PFSK-1 (cell line): ENCODE measurements at regions not wholly inside any gene's neighbourhood (a gene's known extent, or its start where the extent isn't known, plus 50 kb on each side); places are given as distances from the start of the nearest gene placed in this dataset.

ENCODE experiments used
- FOXP2 ChIP-seq: optimal IDR thresholded peaks from 2 replicates; pipeline ENCODE3; 2011; ENCODE audit warnings: borderline replicate concordance, control low read depth, inconsistent platforms; ENCODE audit not compliant: insufficient read depth; ENCODE audit errors: extremely low read length, extremely low read depth
- POLR2AphosphoS5 ChIP-seq: IDR thresholded peaks from 2 replicates; pipeline ENCODE4 v1.6.1; 2012; ENCODE audit warnings: low read depth, mild to moderate bottlenecking, control low read depth, low read length, moderate library complexity
- REST ChIP-seq, 2 experiments: IDR thresholded peaks; 2 replicates each; pipeline versions ENCODE4 v1.6.1 to v1.8.0; 2011 to 2012; ENCODE audit warnings: low read depth in 2 of 2, low read length in 2 of 2, control low read depth in 1 of 2, inconsistent platforms in 1 of 2, mild to moderate bottlenecking in 1 of 2, moderate library complexity in 1 of 2; ENCODE audit not compliant: insufficient read depth in 1 of 2
- SIN3A ChIP-seq: IDR thresholded peaks from 2 replicates; pipeline ENCODE4 v1.6.1; 2012; ENCODE audit warnings: mild to moderate bottlenecking, low read length, moderate library complexity, borderline replicate concordance; ENCODE audit not compliant: insufficient read depth
- TAF1 ChIP-seq: IDR thresholded peaks from 2 replicates; pipeline ENCODE4 v1.6.1; 2012; ENCODE audit warnings: low read length, control low read depth, borderline replicate concordance; ENCODE audit not compliant: insufficient read depth

GRCh38 chr11:36953976-36954375, 355.9 kb upstream of the RAG2 start:
- TF ChIP-seq TAF1 (no peak), REST (IDR thresholded peaks at IDR 0.05; ENCODE audit: insufficient read depth in 1 of 2, low read depth in 2 of 2, low read length in 2 of 2) (no peak), POLR2AphosphoS5 (no peak), FOXP2 (no peak), SIN3A (no peak)
